ENCODE measurements at regions not wholly inside any gene's neighbourhood (a gene's known extent, or its start where the extent isn't known, plus 50 kb on each side); places are given as distances from the start of the nearest gene placed in this dataset.
A peak's percentile ranks its signal among the peaks of the same experiment; 100 is the strongest.

GRCh38 chr6:119844387-119844786 is 494.8 kb upstream of the MAN1A1 start:
- TF ChIP-seq CTCF (IDR thresholded peaks at IDR 0.05): no peak
- DNase-seq: no peak
- no peaks in the 10 kb centered on the region for H3K27me3 Mint-ChIP-seq (ENCODE audit: low read depth, poor library complexity)
- H3K4me3 Mint-ChIP-seq: no peak overlapping the region
- H3K4me1 Mint-ChIP-seq: no peaks in the 10 kb centered on the region
- no peaks in the 10 kb centered on the region for H3K36me3 Mint-ChIP-seq (ENCODE audit: low read depth)
- peaks cover 22% of the 10 kb centered on the region for H3K9me3 Mint-ChIP-seq
- no peak overlapping the region for H3K27ac Mint-ChIP-seq

GRCh38 chr6:119842191-119842590 is 492.6 kb upstream of the MAN1A1 start:
- Mint-ChIP-seq H3K27ac (no peak overlapping the region), H3K9me3 (peaks cover 22% of the 10 kb centered on the region), H3K36me3 (ENCODE audit: low read depth) (no peaks in the 10 kb centered on the region), H3K27me3 (ENCODE audit: low read depth, poor library complexity) (no peaks in the 10 kb centered on the region), H3K4me1 (no peaks in the 10 kb centered on the region), H3K4me3 (no peak overlapping the region)
- DNase-seq: no peak
- no peak for TF ChIP-seq CTCF (IDR thresholded peaks at IDR 0.05)

- no peak for TF ChIP-seq CTCF (IDR thresholded peaks at IDR 0.05)
- H3K9me3 Mint-ChIP-seq: peaks cover 22% of the 10 kb centered on the region
- H3K27ac Mint-ChIP-seq: no peak overlapping the region
- H3K4me3 Mint-ChIP-seq: no peak overlapping the region
- DNase-seq: no peak
- H3K27me3 Mint-ChIP-seq (ENCODE audit: low read depth, poor library complexity): no peaks in the 10 kb centered on the region
- H3K4me1 Mint-ChIP-seq: no peaks in the 10 kb centered on the region
- H3K36me3 Mint-ChIP-seq (ENCODE audit: low read depth): no peaks in the 10 kb centered on the region
Observed at GRCh38 chr6:119838043-119838442, 488.5 kb upstream of the MAN1A1 start.

- TF ChIP-seq CTCF (IDR thresholded peaks at IDR 0.05): no peak
- Mint-ChIP-seq H3K9me3 (no peaks in the 10 kb centered on the region), H3K36me3 (ENCODE audit: low read depth) (no peaks in the 10 kb centered on the region), H3K27me3 (ENCODE audit: low read depth, poor library complexity) (peaks cover 2% of the 10 kb centered on the region), H3K4me1 (no peaks in the 10 kb centered on the region), H3K27ac (no peak overlapping the region), H3K4me3 (no peak overlapping the region)
- no peak for DNase-seq
Observed at GRCh38 chr6:119834418-119834817, 484.9 kb upstream of the MAN1A1 start.

- Mint-ChIP-seq H3K27me3 (ENCODE audit: low read depth, poor library complexity) (peaks cover 2% of the 10 kb centered on the region), H3K4me3 (no peak overlapping the region), H3K27ac (no peak overlapping the region), H3K4me1 (no peaks in the 10 kb centered on the region), H3K36me3 (ENCODE audit: low read depth) (peaks cover 5% of the 10 kb centered on the region), H3K9me3 (peaks cover 8% of the 10 kb centered on the region)
- no peak for TF ChIP-seq CTCF (IDR thresholded peaks at IDR 0.05)
- DNase-seq: no peak
Observed at GRCh38 chr6:119832411-119832810, 482.9 kb upstream of the MAN1A1 start.

- H3K4me3 Mint-ChIP-seq: no peak overlapping the region
- no peak for TF ChIP-seq CTCF (IDR thresholded peaks at IDR 0.05)
- H3K4me1 Mint-ChIP-seq: no peaks in the 10 kb centered on the region
- no peak for DNase-seq
- peaks cover 2% of the 10 kb centered on the region for H3K27me3 Mint-ChIP-seq (ENCODE audit: low read depth, poor library complexity)
- peaks cover 8% of the 10 kb centered on the region for H3K9me3 Mint-ChIP-seq
- H3K27ac Mint-ChIP-seq: peak overlapping the region; percentile 21
- H3K36me3 Mint-ChIP-seq (ENCODE audit: low read depth): peaks cover 5% of the 10 kb centered on the region
Observed at GRCh38 chr6:119830494-119831295, 481.1 kb upstream of the MAN1A1 start.
